Colonic mucosa (tissue), 4 donors: ENCODE measurements at regions not wholly inside any gene's neighbourhood (a gene's known extent, or its start where the extent isn't known, plus 50 kb on each side); places are given as distances from the start of the nearest gene placed in this dataset.

Experiments used
- DNase-seq: peaks from one replicate; pipeline ENCODE4 v3.0.0-alpha.2; 2020
- H3K27ac ChIP-seq: fragments of 200-600 bp; one replicate; pipeline ENCODE4 v1.8.0; 2021
- H3K27me3 ChIP-seq: fragments of 200-600 bp; one replicate; pipeline ENCODE4 v1.8.0; 2021
- H3K36me3 ChIP-seq: fragments of 200-600 bp; one replicate; pipeline ENCODE4 v1.8.0; 2021
- H3K4me1 ChIP-seq: fragments of 200-600 bp; one replicate; pipeline ENCODE4 v1.8.0; 2021; ENCODE audit warnings: mild to moderate bottlenecking
- H3K4me3 ChIP-seq: fragments of 200-600 bp; one replicate; pipeline ENCODE4 v1.8.0; 2021
- H3K9ac ChIP-seq, 2 donors: one replicate each; pipeline ENCODE4 v1.7.0; 2013; ENCODE audit warnings: control low read depth in 2 of 2, low read depth in 2 of 2, low read length in 2 of 2
- H3K9me3 ChIP-seq: fragments of 200-600 bp; one replicate; pipeline ENCODE4 v1.8.0; 2021
- CTCF ChIP-seq: fragments of 200-600 bp; IDR thresholded peaks from one replicate; pipeline ENCODE4 v1.8.0; 2022; ENCODE audit warnings: antibody characterized with exemption, mild to moderate bottlenecking
- intact Hi-C: fragments of 100-400 bp; cut with DNase I; formaldehyde crosslinking; loops from one replicate; pipeline ENCODE4 v1.14.1; 2022
- donor health status: healthy.
- donor health status: DM: no; HTN: no; CAD: no.
- donor health status: DM: no; HTN: no; CAD: no.

- no peak for DNase-seq
- no peak overlapping the region for H3K4me3 ChIP-seq
- intact Hi-C loops, result no loop called here
Observed at GRCh38 chr6:115766745-115767462, 293.8 kb downstream of the FRK start.

GRCh38 chr6:115765966-115766365 is 294.7 kb downstream of the FRK start:
- Histone ChIP-seq H3K4me1 (no peaks in the 10 kb centered on the region), H3K4me3 (no peak overlapping the region), H3K36me3 (no peaks in the 10 kb centered on the region), H3K27me3 (no peaks in the 10 kb centered on the region), H3K9me3 (no peaks in the 10 kb centered on the region), H3K9ac (no peak overlapping the region), H3K27ac (no peak overlapping the region)
- intact Hi-C loops, result no loop called here
- DNase-seq, result no peak
- no peak for TF ChIP-seq CTCF

More at GRCh38 chr6:115766745-115767462, 293.8 kb downstream of the FRK start:
- Histone ChIP-seq H3K36me3 (no peaks in the 10 kb centered on the region), H3K9ac (no peak overlapping the region), H3K27me3 (no peaks in the 10 kb centered on the region), H3K27ac (no peak overlapping the region), H3K9me3 (no peaks in the 10 kb centered on the region), H3K4me1 (no peaks in the 10 kb centered on the region)
- no peak for TF ChIP-seq CTCF

GRCh38 chr6:115759051-115759450 is 301.6 kb downstream of the FRK start:
- H3K36me3 ChIP-seq, result no peaks in the 10 kb centered on the region
- no peak overlapping the region for H3K9ac ChIP-seq
- intact Hi-C loops, result no loop called here
- H3K9me3 ChIP-seq, result no peaks in the 10 kb centered on the region
- H3K4me3 ChIP-seq, result no peak overlapping the region
- no peaks in the 10 kb centered on the region for H3K4me1 ChIP-seq
- no peaks in the 10 kb centered on the region for H3K27me3 ChIP-seq
- H3K27ac ChIP-seq, result no peak overlapping the region
- TF ChIP-seq CTCF, result no peak
- no peak for DNase-seq

- Histone ChIP-seq H3K27me3 (no peaks in the 10 kb centered on the region), H3K9ac (no peak overlapping the region), H3K9me3 (no peaks in the 10 kb centered on the region), H3K4me3 (no peak overlapping the region), H3K27ac (no peak overlapping the region), H3K36me3 (no peaks in the 10 kb centered on the region), H3K4me1 (no peaks in the 10 kb centered on the region)
- no peak for DNase-seq
- no peak for TF ChIP-seq CTCF
- intact Hi-C loops, result no loop called here
Observed at GRCh38 chr6:115753446-115753845, 307.2 kb downstream of the FRK start.

GRCh38 chr6:115750946-115751345 is 309.7 kb downstream of the FRK start:
- no peak overlapping the region for H3K27ac ChIP-seq
- no peak for TF ChIP-seq CTCF
- no peak for DNase-seq

More at GRCh38 chr6:115750946-115751345, 309.7 kb downstream of the FRK start:
- no peaks in the 10 kb centered on the region for H3K9me3 ChIP-seq
- no peaks in the 10 kb centered on the region for H3K36me3 ChIP-seq
- H3K4me3 ChIP-seq, result no peak overlapping the region
- no peaks in the 10 kb centered on the region for H3K27me3 ChIP-seq
- no peak overlapping the region for H3K9ac ChIP-seq
- intact Hi-C loops, result no loop called here
- no peaks in the 10 kb centered on the region for H3K4me1 ChIP-seq
